Kidney glomerular epithelial cell (primary cell): ENCODE measurements at regions not wholly inside any gene's neighbourhood (a gene's known extent, or its start where the extent isn't known, plus 50 kb on each side); places are given as distances from the start of the nearest gene placed in this dataset.

Source experiments
- DNase-seq: peaks from one replicate; lab custom pipeline; 2025; lab: John Stamatoyannopoulos, UW

- DNase-seq = no peak
Measured at GRCh38 chr22:48541401-48542098, 1286.1 kb downstream of the BRD1 start.

- no peak for DNase-seq
Measured at GRCh38 chr22:48539261-48539660, 1288.4 kb downstream of the BRD1 start.

GRCh38 chr22:48538291-48538820, 1289.3 kb downstream of the BRD1 start:
- DNase-seq = no peak

- no peak for DNase-seq
Measured at GRCh38 chr22:48537343-48537680, 1290.4 kb downstream of the BRD1 start.

GRCh38 chr22:48536541-48537342, 1290.9 kb downstream of the BRD1 start:
- no peak for DNase-seq

- DNase-seq = no peak
Measured at GRCh38 chr22:48535868-48536540, 1291.7 kb downstream of the BRD1 start.

GRCh38 chr22:48534395-48534958, 1293.2 kb downstream of the BRD1 start:
- no peak for DNase-seq

- no peak for DNase-seq
Measured at GRCh38 chr22:48532986-48533385, 1294.7 kb downstream of the BRD1 start.

GRCh38 chr22:48531761-48532435, 1295.8 kb downstream of the BRD1 start:
- DNase-seq = no peak

- DNase-seq = no peak
Measured at GRCh38 chr22:48531108-48531507, 1296.6 kb downstream of the BRD1 start.

GRCh38 chr22:48530666-48531065, 1297.0 kb downstream of the BRD1 start:
- no peak for DNase-seq

- DNase-seq = no peak
Measured at GRCh38 chr22:48528221-48528915, 1299.3 kb downstream of the BRD1 start.

- DNase-seq = no peak
Measured at GRCh38 chr22:48523761-48524160, 1303.9 kb downstream of the BRD1 start.

- DNase-seq = no peak
Measured at GRCh38 chr22:48523091-48523490, 1304.6 kb downstream of the BRD1 start.

- no peak for DNase-seq
Measured at GRCh38 chr22:48522271-48522670, 1305.4 kb downstream of the BRD1 start.

- DNase-seq = no peak
Measured at GRCh38 chr22:48520884-48521588, 1306.6 kb downstream of the BRD1 start.

- DNase-seq = no peak
Measured at GRCh38 chr22:48520207-48520606, 1307.5 kb downstream of the BRD1 start.

GRCh38 chr22:48517039-48518030, 1310.3 kb downstream of the BRD1 start:
- DNase-seq = no peak

- DNase-seq = no peak
Measured at GRCh38 chr22:48516571-48516970, 1311.1 kb downstream of the BRD1 start.
